ENCODE measurements at regions not wholly inside any gene's neighbourhood (a gene's known extent, or its start where the extent isn't known, plus 50 kb on each side); places are given as distances from the start of the nearest gene placed in this dataset.

DNA sequence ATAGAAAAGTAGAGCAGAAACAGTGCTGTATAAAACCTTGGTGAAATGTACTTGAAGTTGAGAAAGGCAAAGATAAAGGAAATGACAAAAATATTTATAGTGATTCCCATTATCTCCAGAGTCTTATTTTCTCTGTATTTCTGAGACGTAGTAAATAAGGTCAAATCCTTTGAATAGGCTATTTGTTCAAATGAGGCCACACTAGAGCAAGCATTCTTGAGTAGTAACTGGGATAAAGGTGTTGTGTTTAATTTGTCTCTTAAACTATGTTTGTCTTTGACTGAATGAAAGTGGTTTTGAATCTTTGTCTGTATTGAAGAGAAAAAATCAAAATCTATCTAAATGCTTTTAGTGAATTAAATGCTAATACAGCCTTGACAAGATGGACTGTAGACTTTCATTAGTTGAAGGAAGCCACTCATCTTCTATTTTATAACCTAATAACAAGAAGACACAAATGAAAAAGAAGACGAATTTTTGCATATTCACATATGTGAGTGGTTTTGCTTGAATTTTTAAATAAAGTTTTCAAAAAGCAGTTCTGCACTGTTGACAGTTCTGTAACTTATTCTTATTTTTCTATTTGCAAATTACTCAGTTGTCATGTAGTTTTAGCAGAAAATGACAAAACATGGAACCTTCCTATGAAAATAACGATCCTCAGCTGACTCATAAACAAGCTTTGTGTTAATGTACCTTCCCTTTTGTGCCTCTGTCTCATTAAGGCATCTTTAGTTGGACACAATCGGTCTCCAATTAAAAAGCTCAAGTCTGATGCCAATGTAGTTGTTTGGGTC lies 94.8 kb upstream of the PCDH18 start:
- TF ChIP-seq CTCF (IDR thresholded peaks at IDR 0.05; ENCODE audit: extremely low read depth in 1 of 2, insufficient read depth in 1 of 2, low read depth in 1 of 2, low read length in 2 of 2) (no peak), POLR2A (IDR thresholded peaks at IDR 0.05; ENCODE audit: low read depth, low read length) (no peak)

All from endothelial cell of umbilical vein (primary cell).